Hepatocyte (in vitro differentiated cells): ENCODE measurements at regions not wholly inside any gene's neighbourhood (a gene's known extent, or its start where the extent isn't known, plus 50 kb on each side); places are given as distances from the start of the nearest gene placed in this dataset.

Source experiments
- EZH2 ChIP-seq: fragments of 200-600 bp; sonication (generic); IDR thresholded peaks from 2 replicates; pipeline ENCODE4 v1.6.1; 2016; ENCODE audit warnings: antibody characterized with exemption, mild to moderate bottlenecking, borderline replicate concordance
- TF ChIP-seq, protein P1 (sequence below): fragments of 200-600 bp; sonication (generic); IDR thresholded peaks from 2 replicates; pipeline ENCODE4 v1.5.1; 2016; ENCODE audit warnings: antibody characterized with exemption, mild to moderate bottlenecking; ENCODE audit not compliant: poor library complexity

GRCh38 chrX:82528525-82528924, 979.6 kb upstream of the POU3F4 start:
- TF ChIP-seq, protein P1, sequence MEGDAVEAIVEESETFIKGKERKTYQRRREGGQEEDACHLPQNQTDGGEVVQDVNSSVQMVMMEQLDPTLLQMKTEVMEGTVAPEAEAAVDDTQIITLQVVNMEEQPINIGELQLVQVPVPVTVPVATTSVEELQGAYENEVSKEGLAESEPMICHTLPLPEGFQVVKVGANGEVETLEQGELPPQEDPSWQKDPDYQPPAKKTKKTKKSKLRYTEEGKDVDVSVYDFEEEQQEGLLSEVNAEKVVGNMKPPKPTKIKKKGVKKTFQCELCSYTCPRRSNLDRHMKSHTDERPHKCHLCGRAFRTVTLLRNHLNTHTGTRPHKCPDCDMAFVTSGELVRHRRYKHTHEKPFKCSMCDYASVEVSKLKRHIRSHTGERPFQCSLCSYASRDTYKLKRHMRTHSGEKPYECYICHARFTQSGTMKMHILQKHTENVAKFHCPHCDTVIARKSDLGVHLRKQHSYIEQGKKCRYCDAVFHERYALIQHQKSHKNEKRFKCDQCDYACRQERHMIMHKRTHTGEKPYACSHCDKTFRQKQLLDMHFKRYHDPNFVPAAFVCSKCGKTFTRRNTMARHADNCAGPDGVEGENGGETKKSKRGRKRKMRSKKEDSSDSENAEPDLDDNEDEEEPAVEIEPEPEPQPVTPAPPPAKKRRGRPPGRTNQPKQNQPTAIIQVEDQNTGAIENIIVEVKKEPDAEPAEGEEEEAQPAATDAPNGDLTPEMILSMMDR = no peak
- TF ChIP-seq EZH2 = no peak
